DND-41 (cell line): ENCODE measurements at regions not wholly inside any gene's neighbourhood (a gene's known extent, or its start where the extent isn't known, plus 50 kb on each side); places are given as distances from the start of the nearest gene placed in this dataset.

ENCODE experiments used
- ATAC-seq: fragments of 200-7000 bp; cut with Tn5 transposase; 3 replicates; pipeline ENCODE4 v1.9.1; 2021; ENCODE audit warnings: low read depth; ENCODE audit not compliant: insufficient read depth
- DNase-seq: peaks from one replicate; pipeline ENCODE4 v3.0.0-alpha.2; 2020
- H2AFZ ChIP-seq: 2 replicates; pipeline ENCODE4 v1.6.0; 2012; ENCODE audit warnings: low read depth, low read length
- H3K27ac ChIP-seq: 2 replicates; pipeline ENCODE4 v1.5.1; 2012; ENCODE audit warnings: low read length, inconsistent platforms
- H3K27me3 ChIP-seq: fragments of 200-600 bp; sonication (generic); 2 replicates; pipeline ENCODE4 v1.6.0; 2012; ENCODE audit warnings: low read length, mild to moderate bottlenecking, inconsistent platforms; ENCODE audit not compliant: insufficient read depth, poor library complexity
- H3K36me3 ChIP-seq: 2 replicates; pipeline ENCODE4 v1.5.1; 2012; ENCODE audit warnings: low read length, inconsistent platforms; ENCODE audit not compliant: insufficient read depth
- H3K4me1 ChIP-seq: 2 replicates; pipeline ENCODE4 v1.5.1; 2012; ENCODE audit warnings: mild to moderate bottlenecking, low read length; ENCODE audit not compliant: insufficient read depth
- H3K4me2 ChIP-seq: 2 replicates; pipeline ENCODE4 v1.6.0; 2012; ENCODE audit warnings: mild to moderate bottlenecking, moderate library complexity, low read length, inconsistent platforms; ENCODE audit not compliant: insufficient read depth
- H3K4me3 ChIP-seq, 2 experiments: fragments of 200-600 bp in 1 of 2; shearing (Covaris generic) in 1 of 2; 2 replicates each; pipeline ENCODE4 v1.5.1; 2012 to 2016; ENCODE audit warnings: inconsistent platforms in 2 of 2, low read length in 2 of 2, mild to moderate bottlenecking in 2 of 2, low read depth in 1 of 2, moderate library complexity in 1 of 2
- H3K79me2 ChIP-seq: 2 replicates; pipeline ENCODE4 v1.6.0; 2012; ENCODE audit warnings: low read length, inconsistent platforms; ENCODE audit not compliant: insufficient read depth
- H3K9ac ChIP-seq: 2 replicates; pipeline ENCODE4 v1.6.0; 2012; ENCODE audit warnings: low read depth, mild to moderate bottlenecking, inconsistent platforms, low read length, moderate library complexity
- H3K9me3 ChIP-seq: 2 replicates; pipeline ENCODE4 v1.5.1; 2012; ENCODE audit warnings: low read length, moderate library complexity, mild to moderate bottlenecking, inconsistent platforms; ENCODE audit not compliant: insufficient read depth, severe bottlenecking
- H4K20me1 ChIP-seq: 2 replicates; pipeline ENCODE4 v1.6.0; 2012; ENCODE audit warnings: low read length; ENCODE audit not compliant: insufficient read depth
- EZH2 ChIP-seq: IDR thresholded peaks from 3 replicates; pipeline ENCODE4 v1.6.1; 2012; ENCODE audit warnings: borderline replicate concordance, low read depth, mild to moderate bottlenecking, moderate library complexity, low read length, inconsistent platforms; ENCODE audit not compliant: severe bottlenecking
- TF ChIP-seq, protein P1 (sequence below): IDR thresholded peaks from 2 replicates; pipeline ENCODE4 v1.5.1; 2012; ENCODE audit warnings: borderline replicate concordance, low read length, moderate library complexity, mild to moderate bottlenecking; ENCODE audit not compliant: poor library complexity, severe bottlenecking; ENCODE audit errors: extremely low read depth

DNA sequence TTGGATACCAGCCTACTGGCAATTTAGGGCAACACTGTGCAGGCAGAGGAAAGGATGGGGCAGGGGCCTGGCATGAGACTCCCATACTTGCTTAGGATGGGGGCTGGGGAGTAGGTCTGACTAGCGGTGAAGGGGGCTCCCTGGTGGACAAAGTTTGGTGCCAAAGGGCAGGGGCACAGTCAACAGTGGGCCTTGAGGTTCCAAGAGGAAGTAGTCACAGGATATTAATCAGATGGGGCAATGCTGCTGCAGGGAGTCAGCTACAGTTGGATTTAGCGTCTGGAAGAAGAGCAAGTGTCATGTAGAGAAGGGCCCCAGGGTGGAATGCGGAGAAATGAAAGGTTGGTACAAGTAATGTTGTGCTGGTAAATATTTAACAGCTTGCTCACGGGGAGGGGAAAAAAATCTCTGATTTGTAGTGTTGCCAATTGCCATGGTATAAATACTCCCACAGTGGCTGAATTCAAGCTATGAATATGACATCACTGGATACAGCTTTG, 139.4 kb downstream of the PJA1 start:
- no peak for DNase-seq
- Histone ChIP-seq H3K27ac (no peak overlapping the region), H3K27me3 (no peaks in the 10 kb centered on the region), H4K20me1 (no peaks in the 10 kb centered on the region), H3K4me1 (no peaks in the 10 kb centered on the region), H3K36me3 (no peaks in the 10 kb centered on the region), H2AFZ (no peak overlapping the region), H3K4me2 (no peak overlapping the region), H3K79me2 (no peaks in the 10 kb centered on the region), H3K4me3 (no peak overlapping the region), H3K9ac (no peak overlapping the region), H3K9me3 (no peaks in the 10 kb centered on the region)
- TF ChIP-seq EZH2 = no peak
- TF ChIP-seq, protein P1, sequence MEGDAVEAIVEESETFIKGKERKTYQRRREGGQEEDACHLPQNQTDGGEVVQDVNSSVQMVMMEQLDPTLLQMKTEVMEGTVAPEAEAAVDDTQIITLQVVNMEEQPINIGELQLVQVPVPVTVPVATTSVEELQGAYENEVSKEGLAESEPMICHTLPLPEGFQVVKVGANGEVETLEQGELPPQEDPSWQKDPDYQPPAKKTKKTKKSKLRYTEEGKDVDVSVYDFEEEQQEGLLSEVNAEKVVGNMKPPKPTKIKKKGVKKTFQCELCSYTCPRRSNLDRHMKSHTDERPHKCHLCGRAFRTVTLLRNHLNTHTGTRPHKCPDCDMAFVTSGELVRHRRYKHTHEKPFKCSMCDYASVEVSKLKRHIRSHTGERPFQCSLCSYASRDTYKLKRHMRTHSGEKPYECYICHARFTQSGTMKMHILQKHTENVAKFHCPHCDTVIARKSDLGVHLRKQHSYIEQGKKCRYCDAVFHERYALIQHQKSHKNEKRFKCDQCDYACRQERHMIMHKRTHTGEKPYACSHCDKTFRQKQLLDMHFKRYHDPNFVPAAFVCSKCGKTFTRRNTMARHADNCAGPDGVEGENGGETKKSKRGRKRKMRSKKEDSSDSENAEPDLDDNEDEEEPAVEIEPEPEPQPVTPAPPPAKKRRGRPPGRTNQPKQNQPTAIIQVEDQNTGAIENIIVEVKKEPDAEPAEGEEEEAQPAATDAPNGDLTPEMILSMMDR = no peak
- ATAC-seq = no peak; the same call in 2 of the 3 replicates

DNA sequence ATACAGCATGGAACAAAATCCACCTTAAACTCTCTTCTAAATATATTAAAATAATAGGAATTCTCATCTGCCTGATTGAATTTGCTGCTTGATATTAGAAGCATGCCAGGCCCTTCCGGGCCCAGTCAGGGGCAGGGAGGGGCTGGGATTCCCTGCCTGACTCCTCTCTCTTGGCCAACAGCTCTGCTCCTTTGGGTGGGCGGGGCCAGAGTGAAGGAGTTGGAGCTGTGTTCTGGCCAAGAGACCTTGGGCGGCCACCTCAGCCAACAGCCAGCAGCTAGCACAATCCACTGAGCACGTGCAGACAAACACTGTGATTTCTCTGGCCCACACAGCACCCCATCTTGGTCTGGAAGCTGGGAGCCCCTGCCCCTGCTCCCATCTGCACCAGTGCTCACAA, 140.3 kb downstream of the PJA1 start:
- H3K4me1 ChIP-seq = no peaks in the 10 kb centered on the region
- TF ChIP-seq, protein P1 = no peak
- no peak for TF ChIP-seq EZH2
- no peak overlapping the region for H3K9ac ChIP-seq
- no peak overlapping the region for H3K4me3 ChIP-seq
- no peaks in the 10 kb centered on the region for H3K27me3 ChIP-seq
- DNase-seq = no peak
- no peaks in the 10 kb centered on the region for H3K79me2 ChIP-seq
- ATAC-seq = no peak
- H3K4me2 ChIP-seq = no peak overlapping the region
- no peak overlapping the region for H2AFZ ChIP-seq
- H3K9me3 ChIP-seq = no peaks in the 10 kb centered on the region
- H4K20me1 ChIP-seq = no peaks in the 10 kb centered on the region
- no peak overlapping the region for H3K27ac ChIP-seq
- H3K36me3 ChIP-seq = no peaks in the 10 kb centered on the region

DNA sequence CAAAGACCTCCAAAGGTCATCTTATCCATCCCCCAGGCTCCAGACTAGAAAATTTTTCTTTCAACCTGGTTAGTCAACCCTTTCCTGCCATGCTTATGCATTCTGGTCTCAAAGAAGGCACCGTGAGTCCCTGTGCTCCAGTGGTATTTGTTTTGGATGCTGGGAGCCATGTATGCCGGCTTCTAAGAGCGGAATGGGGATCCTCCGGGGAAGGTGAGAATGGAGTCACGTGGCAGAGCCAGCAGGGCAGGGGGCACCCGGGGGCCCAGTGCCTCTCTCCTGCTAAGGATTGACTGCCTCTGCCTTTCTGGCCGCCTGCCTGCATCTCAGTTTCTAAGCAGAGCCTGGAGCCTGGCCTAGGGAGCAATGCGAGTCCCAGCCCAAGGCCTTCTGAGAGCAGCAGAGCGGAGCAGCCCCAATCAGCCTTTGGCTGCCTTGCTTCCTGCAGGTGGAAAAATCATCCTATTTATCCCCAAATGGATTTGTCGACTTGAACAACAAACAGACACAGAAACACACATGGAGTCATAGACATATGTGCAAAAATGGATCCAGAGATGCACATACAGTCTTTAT, 141.0 kb downstream of the PJA1 start:
- Histone ChIP-seq H4K20me1 (no peaks in the 10 kb centered on the region), H3K4me3 (no peak overlapping the region), H3K36me3 (no peaks in the 10 kb centered on the region), H3K4me1 (no peaks in the 10 kb centered on the region), H3K9me3 (no peaks in the 10 kb centered on the region), H3K4me2 (no peak overlapping the region), H2AFZ (no peak overlapping the region), H3K27ac (no peak overlapping the region), H3K79me2 (no peaks in the 10 kb centered on the region), H3K9ac (no peak overlapping the region), H3K27me3 (no peaks in the 10 kb centered on the region)
- ATAC-seq (no peak), DNase-seq (no peak)
- TF ChIP-seq EZH2 = no peak
- TF ChIP-seq, protein P1 = no peak

DNA sequence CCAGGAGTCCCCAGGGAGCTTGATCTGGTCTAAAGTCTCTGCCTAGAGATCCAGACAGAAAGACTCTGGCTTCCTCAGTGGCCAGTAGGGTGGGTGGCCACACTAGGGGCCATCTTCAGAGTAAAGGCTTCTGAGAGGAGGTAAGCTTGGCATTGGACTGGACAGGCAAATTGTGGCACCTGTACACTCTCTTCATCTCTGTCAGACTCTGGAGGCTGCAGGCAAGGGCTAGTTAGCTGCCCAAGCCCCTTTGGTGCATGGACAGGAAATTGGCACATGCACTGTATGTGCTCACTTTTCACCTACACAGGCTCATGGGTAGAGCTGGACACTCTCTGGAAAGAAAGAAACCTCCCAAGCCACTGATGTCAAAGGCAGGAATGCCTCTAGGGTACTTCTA, 142.8 kb downstream of the PJA1 start:
- Histone ChIP-seq H3K36me3 (no peaks in the 10 kb centered on the region), H4K20me1 (no peaks in the 10 kb centered on the region), H3K9me3 (no peaks in the 10 kb centered on the region), H3K4me2 (no peak overlapping the region), H3K79me2 (no peaks in the 10 kb centered on the region), H2AFZ (no peak overlapping the region), H3K9ac (no peak overlapping the region), H3K27ac (no peak overlapping the region), H3K4me1 (no peaks in the 10 kb centered on the region), H3K27me3 (no peaks in the 10 kb centered on the region), H3K4me3 (no peak overlapping the region)
- TF ChIP-seq, protein P1 = no peak
- no peak for TF ChIP-seq EZH2
- DNase-seq (no peak), ATAC-seq (no peak)
